GM19238 (cell line): ENCODE measurements at regions not wholly inside any gene's neighbourhood (a gene's known extent, or its start where the extent isn't known, plus 50 kb on each side); places are given as distances from the start of the nearest gene placed in this dataset.

ENCODE experiments used
- DNase-seq: peaks from one replicate; pipeline ENCODE4 v3.0.0; 2011; ENCODE audit warnings: low spot score; ENCODE audit not compliant: insufficient read length

- DNase-seq = no peak
These were observed 176.6 kb upstream of the C9orf72 start for GRCh38 chr9:27749838-27750237.

- no peak for DNase-seq
These were observed 177.3 kb upstream of the C9orf72 start for GRCh38 chr9:27750566-27750965.

- no peak for DNase-seq
These were observed 178.8 kb upstream of the C9orf72 start for GRCh38 chr9:27752069-27752468.

- DNase-seq = no peak
These were observed 182.6 kb upstream of the C9orf72 start for GRCh38 chr9:27755846-27756245.

- DNase-seq = no peak
These were observed 183.1 kb upstream of the C9orf72 start for GRCh38 chr9:27756418-27756817.

- DNase-seq = no peak
These were observed 190.6 kb upstream of the C9orf72 start for GRCh38 chr9:27763831-27764230.

GRCh38 chr9:27765266-27766072, 192.2 kb upstream of the C9orf72 start:
- no peak for DNase-seq

GRCh38 chr9:27766073-27766835, 193.0 kb upstream of the C9orf72 start:
- DNase-seq = no peak

GRCh38 chr9:27768781-27769180, 195.5 kb upstream of the C9orf72 start:
- no peak for DNase-seq

GRCh38 chr9:27770541-27770940, 197.3 kb upstream of the C9orf72 start:
- DNase-seq = no peak

GRCh38 chr9:27771803-27772545, 198.7 kb upstream of the C9orf72 start:
- no peak for DNase-seq

- DNase-seq = no peak
These were observed 211.8 kb upstream of the C9orf72 start for GRCh38 chr9:27784847-27785713.

GRCh38 chr9:27785714-27786100, 212.4 kb upstream of the C9orf72 start:
- no peak for DNase-seq

GRCh38 chr9:27787891-27788290, 214.6 kb upstream of the C9orf72 start:
- DNase-seq = no peak

- DNase-seq = no peak
These were observed 218.0 kb upstream of the C9orf72 start for GRCh38 chr9:27791311-27791710.

- no peak for DNase-seq
These were observed 219.8 kb upstream of the C9orf72 start for GRCh38 chr9:27792971-27793689.

GRCh38 chr9:27799326-27799725, 226.0 kb upstream of the C9orf72 start:
- DNase-seq = no peak

- DNase-seq = no peak
These were observed 226.9 kb upstream of the C9orf72 start for GRCh38 chr9:27800159-27800558.

- DNase-seq = no peak
These were observed 227.6 kb upstream of the C9orf72 start for GRCh38 chr9:27800692-27801370.

- DNase-seq = no peak
These were observed 228.3 kb upstream of the C9orf72 start for GRCh38 chr9:27801545-27801944.
